Keratinocyte (primary cell): ENCODE measurements at regions not wholly inside any gene's neighbourhood (a gene's known extent, or its start where the extent isn't known, plus 50 kb on each side); places are given as distances from the start of the nearest gene placed in this dataset.

Source experiments
- DNase-seq: peaks from one replicate; pipeline ENCODE4 v3.0.0-alpha.2; 2011; ENCODE audit warnings: low read depth, missing footprints, low spot score
- FAIRE-seq: peaks from 2 replicates; lab custom pipeline; 2011; peaks lifted over from hg19 to GRCh38; lab: Jason Lieb, UNC
- H2AFZ ChIP-seq: 2 replicates; pipeline ENCODE4 v1.6.0; 2012; ENCODE audit warnings: low read length, control low read depth, inconsistent platforms; ENCODE audit not compliant: control insufficient read depth
- H3K27ac ChIP-seq: 2 replicates; pipeline ENCODE4 v1.5.1; 2011; ENCODE audit warnings: low read length; ENCODE audit not compliant: control insufficient read depth, insufficient read depth
- H3K27me3 ChIP-seq: 3 replicates; pipeline ENCODE4 v1.6.0; 2011; ENCODE audit warnings: low read length; ENCODE audit not compliant: control insufficient read depth, insufficient read depth; ENCODE audit errors: extremely low read depth
- H3K36me3 ChIP-seq, 2 experiments: 2 replicates in 1 of 2; 3 replicates in 1 of 2; pipeline ENCODE4 v1.5.1; 2011; ENCODE audit warnings: low read length in 2 of 2, mild to moderate bottlenecking in 1 of 2; ENCODE audit not compliant: control insufficient read depth in 2 of 2, insufficient read depth in 2 of 2; ENCODE audit errors: extremely low read depth in 1 of 2
- H3K4me1 ChIP-seq: 3 replicates; pipeline ENCODE4 v1.5.1; 2011; ENCODE audit warnings: low read length; ENCODE audit not compliant: control insufficient read depth, insufficient read depth; ENCODE audit errors: extremely low read depth
- H3K4me2 ChIP-seq: 3 replicates; pipeline ENCODE4 v1.6.0; 2011; ENCODE audit warnings: low read depth, low read length; ENCODE audit not compliant: control insufficient read depth, insufficient read depth; ENCODE audit errors: extremely low read depth
- H3K4me3 ChIP-seq, 3 experiments: fragments of 200-600 bp in 1 of 3; sonication (generic) in 1 of 3; 2 replicates in 2 of 3; 3 replicates in 1 of 3; pipeline ENCODE4 v1.5.1; 2011 to 2016; ENCODE audit warnings: low read length in 3 of 3, mild to moderate bottlenecking in 3 of 3, control low read depth in 2 of 3, inconsistent platforms in 1 of 3, low read depth in 1 of 3, mixed read lengths in 1 of 3, mixed run types in 1 of 3, moderate library complexity in 1 of 3; ENCODE audit not compliant: control insufficient read depth in 2 of 3, insufficient read depth in 2 of 3; ENCODE audit errors: extremely low read depth in 1 of 3
- H3K79me2 ChIP-seq: 2 replicates; pipeline ENCODE4 v1.6.0; 2012; ENCODE audit warnings: low read length; ENCODE audit not compliant: control insufficient read depth, insufficient read depth
- H3K9ac ChIP-seq: 3 replicates; pipeline ENCODE4 v1.6.0; 2011; ENCODE audit warnings: low read length; ENCODE audit not compliant: control insufficient read depth, insufficient read depth; ENCODE audit errors: extremely low read depth
- H3K9me1 ChIP-seq: 3 replicates; pipeline ENCODE4 v1.6.0; 2011; ENCODE audit warnings: low read length; ENCODE audit not compliant: control insufficient read depth, insufficient read depth; ENCODE audit errors: extremely low read depth
- H3K9me3 ChIP-seq: 2 replicates; pipeline ENCODE4 v1.5.1; 2012; ENCODE audit warnings: low read depth, low read length; ENCODE audit not compliant: control insufficient read depth
- H4K20me1 ChIP-seq: 3 replicates; pipeline ENCODE4 v1.6.0; 2011; ENCODE audit warnings: low read length; ENCODE audit not compliant: control insufficient read depth, insufficient read depth; ENCODE audit errors: extremely low read depth
- CTCF ChIP-seq, 3 experiments: IDR thresholded peaks in 1 of 3; conservative IDR thresholded peaks in 1 of 3; optimal IDR thresholded peaks in 1 of 3; 2 replicates in 2 of 3; 3 replicates in 1 of 3; pipeline versions ENCODE3 to v1.5.1; 2011; ENCODE audit warnings: low read length in 3 of 3, mild to moderate bottlenecking in 3 of 3, moderate library complexity in 2 of 3, control low read depth in 1 of 3, inconsistent platforms in 1 of 3; ENCODE audit not compliant: insufficient read depth in 2 of 3; ENCODE audit errors: extremely low read depth in 1 of 3
- EZH2 ChIP-seq: IDR thresholded peaks from one replicate; pipeline ENCODE4 v1.6.1; 2012; ENCODE audit warnings: inconsistent platforms, mild to moderate bottlenecking, low read length, moderate library complexity
- dilution Hi-C: fragments of 300-500 bp; cut with MboI; formaldehyde crosslinking; loops from one replicate; pipeline ENCODE4 v1.7.0; 2020; ENCODE audit warnings: low sequenced_read_pairs; ENCODE audit not compliant: extremely low pct_ligation_motif_present

GRCh38 chr3:68206524-68207117, 552.2 kb upstream of the SUCLG2 start:
- no peak for FAIRE-seq
- no peaks in the 10 kb centered on the region for H4K20me1 ChIP-seq
- TF ChIP-seq CTCF (optimal IDR thresholded peaks at IDR 0.05 in 1 of 3, IDR thresholded peaks at IDR 0.05 in 1 of 3, conservative IDR thresholded peaks at IDR 0.05 in 1 of 3; ENCODE audit: extremely low read depth in 1 of 3, insufficient read depth in 2 of 3, low read length in 3 of 3) (no peak), EZH2 (no peak)

GRCh38 chr3:68186733-68187132, 532.3 kb upstream of the SUCLG2 start:
- Histone ChIP-seq H3K4me2 (no peak overlapping the region), H3K79me2 (no peaks in the 10 kb centered on the region), H2AFZ (no peak overlapping the region), H3K27me3 (no peaks in the 10 kb centered on the region), H3K9me3 (no peaks in the 10 kb centered on the region), H3K4me1 (no peaks in the 10 kb centered on the region), H3K9ac (no peak overlapping the region), H3K36me3 (no peaks in the 10 kb centered on the region), H3K4me3 (no peak overlapping the region), H3K27ac (no peak overlapping the region), H3K9me1 (no peaks in the 10 kb centered on the region), H4K20me1 (no peaks in the 10 kb centered on the region)
- FAIRE-seq = no peak
- dilution Hi-C loops = no loop called here
- no peak for DNase-seq
- TF ChIP-seq EZH2 = no peak
- no peak for TF ChIP-seq CTCF (optimal IDR thresholded peaks at IDR 0.05 in 1 of 3, IDR thresholded peaks at IDR 0.05 in 1 of 3, conservative IDR thresholded peaks at IDR 0.05 in 1 of 3; ENCODE audit: extremely low read depth in 1 of 3, insufficient read depth in 2 of 3, low read length in 3 of 3)

More at GRCh38 chr3:68206524-68207117, 552.2 kb upstream of the SUCLG2 start:
- H3K9me3 ChIP-seq = no peaks in the 10 kb centered on the region
- no peaks in the 10 kb centered on the region for H3K27me3 ChIP-seq
- H3K9me1 ChIP-seq = no peaks in the 10 kb centered on the region
- no peaks in the 10 kb centered on the region for H3K36me3 ChIP-seq
- no peak overlapping the region for H3K9ac ChIP-seq
- H3K27ac ChIP-seq = no peak overlapping the region
- dilution Hi-C loops = no loop called here
- no peak overlapping the region for H3K4me3 ChIP-seq
- H3K4me2 ChIP-seq = no peak overlapping the region
- H3K79me2 ChIP-seq = no peaks in the 10 kb centered on the region
- DNase-seq = no peak
- H3K4me1 ChIP-seq = no peaks in the 10 kb centered on the region
- no peak overlapping the region for H2AFZ ChIP-seq
